ENCODE measurements at regions not wholly inside any gene's neighbourhood (a gene's known extent, or its start where the extent isn't known, plus 50 kb on each side); places are given as distances from the start of the nearest gene placed in this dataset.

DNA sequence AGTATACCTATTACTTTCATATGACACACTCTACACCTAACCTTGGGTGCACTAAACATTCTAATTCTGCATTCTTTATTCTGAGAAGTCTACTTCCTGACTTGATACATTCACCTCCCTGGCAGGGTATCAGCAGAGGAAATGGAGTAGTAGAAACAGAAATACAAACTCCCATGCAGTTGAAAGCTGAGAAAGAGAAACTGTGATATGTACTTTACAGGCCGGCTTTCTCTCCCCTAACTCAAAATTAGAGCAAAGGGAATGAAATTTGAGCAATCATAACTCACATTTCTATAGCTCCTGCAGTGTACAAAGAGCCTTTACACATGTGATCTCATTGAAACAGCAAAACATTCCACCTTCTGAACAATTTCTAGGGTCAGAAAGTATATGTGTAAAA lies 135.5 kb upstream of the COL8A1 start:
- FAIRE-seq (no peak), ATAC-seq (no peak), DNase-seq (ENCODE audit: low spot score) (no peak)
- no peaks in the 10 kb centered on the region for H3K9me3 ChIP-seq (ENCODE audit: low read length)
- H4K20me1 ChIP-seq (ENCODE audit: insufficient read depth, low read length): no peaks in the 10 kb centered on the region
- POLR2A ChIA-PET: no interaction called here
- no peak overlapping the region for H3K4me3 ChIP-seq (replicated peaks in 1 of 3; ENCODE audit: insufficient read depth in 1 of 3, low read depth in 2 of 3, low read length in 3 of 3)
- TF ChIP-seq KDM3A (CRISPR knock-in tag; IDR thresholded peaks at IDR 0.05; ENCODE audit: low read depth): no peak
- TF ChIP-seq, protein P1, sequence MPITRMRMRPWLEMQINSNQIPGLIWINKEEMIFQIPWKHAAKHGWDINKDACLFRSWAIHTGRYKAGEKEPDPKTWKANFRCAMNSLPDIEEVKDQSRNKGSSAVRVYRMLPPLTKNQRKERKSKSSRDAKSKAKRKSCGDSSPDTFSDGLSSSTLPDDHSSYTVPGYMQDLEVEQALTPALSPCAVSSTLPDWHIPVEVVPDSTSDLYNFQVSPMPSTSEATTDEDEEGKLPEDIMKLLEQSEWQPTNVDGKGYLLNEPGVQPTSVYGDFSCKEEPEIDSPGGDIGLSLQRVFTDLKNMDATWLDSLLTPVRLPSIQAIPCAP (CRISPR knock-in tag; IDR thresholded peaks at IDR 0.05; ENCODE audit: low read depth): no peak
- no peak overlapping the region for H3K9ac ChIP-seq (ENCODE audit: insufficient read depth, low read depth, low read length)
- intact Hi-C loops (cut with micrococcal nuclease; ENCODE audit: unreplicated experiment): no loop called here
- H3K4me2 ChIP-seq (ENCODE audit: low read depth, low read length): no peak overlapping the region
- H3K36me3 ChIP-seq (replicated peaks in 1 of 2; ENCODE audit: control insufficient read depth in 1 of 2, insufficient read depth in 2 of 2, low read length in 2 of 2): no peaks in the 10 kb centered on the region
- 5% methylated on average over 1 of the region's 1 CpG for WGBS (ENCODE audit: low lambda C conversion rate)
- H3K27ac ChIP-seq (ENCODE audit: extremely low read length, insufficient read depth, low read length): no peak overlapping the region
- in situ Hi-C loops (cut with HindIII; ENCODE audit: extremely low pct_ligation_motif_present, low pct_unique_long_range_greater_than_20kb): no loop called here
- H3K27me3 ChIP-seq (ENCODE audit: control insufficient read depth in 1 of 2, insufficient read depth in 2 of 2, low read length in 2 of 2): no peaks in the 10 kb centered on the region
- no peaks in the 10 kb centered on the region for H3K4me1 ChIP-seq (ENCODE audit: insufficient read depth, low read length)
- H3K79me2 ChIP-seq (ENCODE audit: insufficient read depth, low read length): no peaks in the 10 kb centered on the region
- H2AFZ ChIP-seq (ENCODE audit: low read length): no peak overlapping the region
- CTCF ChIA-PET (ENCODE audit: low intra/inter-chr PET ratio, low total read pairs): no interaction called here
- BruUV-seq (replicated peaks): no TSS peak

DNA sequence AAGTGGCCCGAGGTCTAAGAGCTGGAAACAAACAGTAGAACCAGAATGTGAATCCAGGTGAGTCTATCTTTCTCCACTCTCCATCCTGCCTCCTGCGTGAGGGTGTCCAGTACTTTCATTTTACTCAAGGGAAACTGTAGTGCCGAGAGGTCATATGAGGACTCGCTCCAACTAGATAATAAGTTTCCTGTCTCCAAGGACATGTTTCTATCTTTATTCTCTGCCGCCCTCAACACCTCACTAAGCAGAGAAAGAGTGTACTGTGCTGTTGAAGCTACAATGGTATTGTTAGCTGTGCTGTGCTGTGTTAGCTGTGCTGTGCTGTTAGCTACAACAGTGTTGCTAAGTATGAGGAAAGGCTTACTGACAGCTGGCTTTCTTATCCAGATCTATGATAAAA lies 137.9 kb upstream of the COL8A1 start:
- intact Hi-C loops (cut with micrococcal nuclease; ENCODE audit: unreplicated experiment): no loop called here
- H3K9me3 ChIP-seq (ENCODE audit: low read length): no peaks in the 10 kb centered on the region
- no peak overlapping the region for H3K9ac ChIP-seq (ENCODE audit: insufficient read depth, low read depth, low read length)
- in situ Hi-C loops (cut with HindIII; ENCODE audit: extremely low pct_ligation_motif_present, low pct_unique_long_range_greater_than_20kb): no loop called here
- H4K20me1 ChIP-seq (ENCODE audit: insufficient read depth, low read length): no peaks in the 10 kb centered on the region
- no peaks in the 10 kb centered on the region for H3K4me1 ChIP-seq (ENCODE audit: insufficient read depth, low read length)
- no peak overlapping the region for H2AFZ ChIP-seq (ENCODE audit: low read length)
- ChIA-PET POLR2A (no interaction called here), CTCF (ENCODE audit: low intra/inter-chr PET ratio, low total read pairs) (interaction anchor here (2.3 kb wide), 1 partner anchor 253 kb away, joined by 10 read pairs; no protein-coding TSS in a partner anchor)
- no peak for FAIRE-seq
- no peak overlapping the region for H3K4me2 ChIP-seq (ENCODE audit: low read depth, low read length)
- no peaks in the 10 kb centered on the region for H3K27me3 ChIP-seq (ENCODE audit: control insufficient read depth in 1 of 2, insufficient read depth in 2 of 2, low read length in 2 of 2)
- no peak for DNase-seq (ENCODE audit: low spot score)
- ATAC-seq: no peak
- no peak for TF ChIP-seq ZNF350 (CRISPR knock-in tag; IDR thresholded peaks at IDR 0.05; ENCODE audit: borderline replicate concordance, low read depth)
- TF ChIP-seq JDP2 (CRISPR knock-in tag; IDR thresholded peaks at IDR 0.05; ENCODE audit: borderline replicate concordance): no peak
- no peak for TF ChIP-seq NR2F6 (IDR thresholded peaks at IDR 0.05)
- no peak for TF ChIP-seq NR2F6 (CRISPR knock-in tag; IDR thresholded peaks at IDR 0.05)
- no peak for TF ChIP-seq PHF21A (CRISPR knock-in tag; IDR thresholded peaks at IDR 0.05)
- TF ChIP-seq ZNF17 (CRISPR knock-in tag; IDR thresholded peaks at IDR 0.05): no peak
- TF ChIP-seq, protein P2, sequence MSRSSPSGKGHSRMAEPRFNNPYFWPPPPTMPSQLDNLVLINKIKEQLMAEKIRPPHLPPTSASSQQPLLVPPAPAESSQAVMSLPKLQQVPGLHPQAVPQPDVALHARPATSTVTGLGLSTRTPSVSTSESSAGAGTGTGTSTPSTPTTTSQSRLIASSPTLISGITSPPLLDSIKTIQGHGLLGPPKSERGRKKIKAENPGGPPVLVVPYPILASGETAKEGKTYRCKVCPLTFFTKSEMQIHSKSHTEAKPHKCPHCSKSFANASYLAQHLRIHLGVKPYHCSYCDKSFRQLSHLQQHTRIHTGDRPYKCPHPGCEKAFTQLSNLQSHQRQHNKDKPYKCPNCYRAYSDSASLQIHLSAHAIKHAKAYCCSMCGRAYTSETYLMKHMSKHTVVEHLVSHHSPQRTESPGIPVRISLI (CRISPR knock-in tag; IDR thresholded peaks at IDR 0.05; ENCODE audit: borderline replicate concordance): no peak
- TF ChIP-seq IRF2 (CRISPR knock-in tag; IDR thresholded peaks at IDR 0.05): no peak
- TF ChIP-seq ZNF556 (CRISPR knock-in tag; IDR thresholded peaks at IDR 0.05; ENCODE audit: borderline replicate concordance): no peak
- BruUV-seq (replicated peaks): no TSS peak
- WGBS (ENCODE audit: low lambda C conversion rate): 0% methylated on average over 5 of the region's 5 CpGs
- no peak overlapping the region for H3K4me3 ChIP-seq (replicated peaks in 1 of 3; ENCODE audit: insufficient read depth in 1 of 3, low read depth in 2 of 3, low read length in 3 of 3)
- H3K27ac ChIP-seq (ENCODE audit: extremely low read length, insufficient read depth, low read length): no peak overlapping the region
- no peaks in the 10 kb centered on the region for H3K79me2 ChIP-seq (ENCODE audit: insufficient read depth, low read length)
- no peaks in the 10 kb centered on the region for H3K36me3 ChIP-seq (replicated peaks in 1 of 2; ENCODE audit: control insufficient read depth in 1 of 2, insufficient read depth in 2 of 2, low read length in 2 of 2)

All from HepG2 (cell line).